ENCODE measurements at regions not wholly inside any gene's neighbourhood (a gene's known extent, or its start where the extent isn't known, plus 50 kb on each side); places are given as distances from the start of the nearest gene placed in this dataset.

DNA sequence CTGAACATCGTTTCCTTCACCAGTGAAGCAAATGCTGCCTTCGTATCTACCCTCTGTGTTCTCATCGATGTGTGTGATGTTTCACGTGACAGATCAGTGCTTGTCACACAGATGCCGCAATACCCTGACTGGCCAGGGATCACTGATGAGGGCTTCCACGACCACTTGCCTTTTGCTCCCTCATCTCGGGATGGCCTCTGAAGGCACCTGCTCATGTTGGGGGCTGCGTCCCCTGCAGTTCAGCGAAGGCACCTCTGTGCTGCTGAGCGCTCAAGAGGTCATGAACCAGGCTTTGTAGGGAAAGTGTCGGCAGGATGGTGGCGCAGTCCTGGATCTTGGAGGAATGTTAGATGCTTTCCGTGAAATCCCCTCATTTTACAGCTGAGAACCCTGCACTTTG, 79.2 kb upstream of the KLF13 start:
- H3K27me3 Mint-ChIP-seq (ENCODE audit: unreplicated experiment) = peaks cover 26% of the 10 kb centered on the region
- TF ChIP-seq, protein P1, sequence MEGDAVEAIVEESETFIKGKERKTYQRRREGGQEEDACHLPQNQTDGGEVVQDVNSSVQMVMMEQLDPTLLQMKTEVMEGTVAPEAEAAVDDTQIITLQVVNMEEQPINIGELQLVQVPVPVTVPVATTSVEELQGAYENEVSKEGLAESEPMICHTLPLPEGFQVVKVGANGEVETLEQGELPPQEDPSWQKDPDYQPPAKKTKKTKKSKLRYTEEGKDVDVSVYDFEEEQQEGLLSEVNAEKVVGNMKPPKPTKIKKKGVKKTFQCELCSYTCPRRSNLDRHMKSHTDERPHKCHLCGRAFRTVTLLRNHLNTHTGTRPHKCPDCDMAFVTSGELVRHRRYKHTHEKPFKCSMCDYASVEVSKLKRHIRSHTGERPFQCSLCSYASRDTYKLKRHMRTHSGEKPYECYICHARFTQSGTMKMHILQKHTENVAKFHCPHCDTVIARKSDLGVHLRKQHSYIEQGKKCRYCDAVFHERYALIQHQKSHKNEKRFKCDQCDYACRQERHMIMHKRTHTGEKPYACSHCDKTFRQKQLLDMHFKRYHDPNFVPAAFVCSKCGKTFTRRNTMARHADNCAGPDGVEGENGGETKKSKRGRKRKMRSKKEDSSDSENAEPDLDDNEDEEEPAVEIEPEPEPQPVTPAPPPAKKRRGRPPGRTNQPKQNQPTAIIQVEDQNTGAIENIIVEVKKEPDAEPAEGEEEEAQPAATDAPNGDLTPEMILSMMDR (IDR thresholded peaks at IDR 0.05) = no peak
- H3K9me3 Mint-ChIP-seq (ENCODE audit: unreplicated experiment) = no peaks in the 10 kb centered on the region
- no peaks in the 10 kb centered on the region for H3K36me3 Mint-ChIP-seq (ENCODE audit: unreplicated experiment)
- no peak for DNase-seq (ENCODE audit: extremely low spot score, unreplicated experiment)
- H3K4me3 Mint-ChIP-seq (ENCODE audit: unreplicated experiment) = no peak overlapping the region
- peaks cover 5% of the 10 kb centered on the region for H3K4me1 Mint-ChIP-seq (ENCODE audit: unreplicated experiment)
- H3K27ac Mint-ChIP-seq (ENCODE audit: unreplicated experiment) = no peak overlapping the region

DNA sequence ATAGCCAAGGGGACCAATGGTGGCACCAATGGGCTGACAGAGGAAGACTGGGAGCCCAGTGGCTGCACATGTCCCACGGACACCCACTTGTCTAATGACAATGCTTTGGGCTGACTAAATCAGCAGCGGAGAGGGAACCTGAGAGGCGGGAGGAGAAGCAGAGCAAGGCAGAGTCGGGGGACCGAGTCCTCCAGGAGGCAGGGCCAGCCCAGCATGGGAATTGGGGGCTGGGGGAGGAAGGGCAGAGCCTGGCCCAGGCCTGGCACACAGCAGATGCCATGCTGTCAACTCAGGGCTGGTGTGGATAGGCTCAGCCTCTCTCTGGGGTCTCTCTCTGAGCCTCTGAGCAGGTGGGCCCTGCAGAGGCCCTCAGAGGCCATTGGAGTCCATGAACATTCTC, 78.4 kb upstream of the KLF13 start:
- no peaks in the 10 kb centered on the region for H3K36me3 Mint-ChIP-seq (ENCODE audit: unreplicated experiment)
- peaks cover 7% of the 10 kb centered on the region for H3K4me1 Mint-ChIP-seq (ENCODE audit: unreplicated experiment)
- DNase-seq (ENCODE audit: extremely low spot score, unreplicated experiment) = no peak
- H3K4me3 Mint-ChIP-seq (ENCODE audit: unreplicated experiment) = no peak overlapping the region
- H3K27ac Mint-ChIP-seq (ENCODE audit: unreplicated experiment) = no peak overlapping the region
- H3K27me3 Mint-ChIP-seq (ENCODE audit: unreplicated experiment) = peaks cover 26% of the 10 kb centered on the region
- TF ChIP-seq, protein P1 (IDR thresholded peaks at IDR 0.05) = no peak
- no peaks in the 10 kb centered on the region for H3K9me3 Mint-ChIP-seq (ENCODE audit: unreplicated experiment)

DNA sequence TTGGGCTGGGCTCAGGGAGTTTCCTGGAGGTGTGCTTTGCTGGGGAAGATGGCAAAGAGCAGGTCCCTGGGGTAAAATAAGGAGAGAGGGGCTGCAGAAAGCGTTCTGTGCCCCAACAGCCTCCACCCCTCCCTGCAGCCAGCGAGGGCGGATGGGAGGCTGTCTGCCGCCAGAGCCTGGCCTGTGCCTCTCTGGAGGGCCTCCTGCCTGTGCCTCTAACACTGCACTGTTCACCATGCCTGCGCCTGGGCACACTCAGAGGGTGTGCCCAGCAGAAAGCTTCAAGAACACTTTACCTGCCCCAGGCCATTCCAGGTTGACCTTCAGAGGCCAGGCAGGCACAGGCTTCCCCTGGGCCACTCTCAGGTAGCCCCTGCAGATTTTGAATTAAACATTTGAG, 77.7 kb upstream of the KLF13 start:
- no peak overlapping the region for H3K27ac Mint-ChIP-seq (ENCODE audit: unreplicated experiment)
- DNase-seq (ENCODE audit: extremely low spot score, unreplicated experiment) = no peak
- no peaks in the 10 kb centered on the region for H3K36me3 Mint-ChIP-seq (ENCODE audit: unreplicated experiment)
- H3K4me1 Mint-ChIP-seq (ENCODE audit: unreplicated experiment) = peaks cover 7% of the 10 kb centered on the region
- H3K9me3 Mint-ChIP-seq (ENCODE audit: unreplicated experiment) = no peaks in the 10 kb centered on the region
- TF ChIP-seq, protein P1 (IDR thresholded peaks at IDR 0.05) = no peak
- H3K27me3 Mint-ChIP-seq (ENCODE audit: unreplicated experiment) = peaks cover 26% of the 10 kb centered on the region
- H3K4me3 Mint-ChIP-seq (ENCODE audit: unreplicated experiment) = no peak overlapping the region

DNA sequence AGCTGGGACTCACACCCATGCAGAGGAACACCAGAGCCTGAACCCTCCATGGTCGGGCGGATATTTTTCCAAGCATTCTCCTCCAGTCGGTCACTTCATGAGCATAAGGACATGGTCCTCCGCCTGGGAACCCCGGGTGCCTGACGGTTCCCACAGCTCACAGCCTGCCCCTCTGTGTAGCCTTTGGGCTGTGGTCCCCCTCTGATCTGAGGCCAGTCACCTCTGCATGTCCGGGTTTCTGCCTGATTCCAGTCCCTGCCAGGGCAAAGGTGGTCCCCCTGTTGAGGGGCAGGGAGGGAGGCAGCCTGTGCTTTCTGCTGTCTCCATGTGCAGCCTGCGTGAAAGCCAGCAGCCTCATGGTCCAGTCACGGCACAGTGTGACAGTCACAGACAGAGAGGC, 76.6 kb upstream of the KLF13 start:
- Mint-ChIP-seq H3K27me3 (ENCODE audit: unreplicated experiment) (peaks cover 26% of the 10 kb centered on the region), H3K36me3 (ENCODE audit: unreplicated experiment) (peaks cover 2% of the 10 kb centered on the region), H3K4me3 (ENCODE audit: unreplicated experiment) (no peak overlapping the region), H3K27ac (ENCODE audit: unreplicated experiment) (no peak overlapping the region), H3K9me3 (ENCODE audit: unreplicated experiment) (peaks cover 3% of the 10 kb centered on the region), H3K4me1 (ENCODE audit: unreplicated experiment) (peaks cover 15% of the 10 kb centered on the region)
- no peak for DNase-seq (ENCODE audit: extremely low spot score, unreplicated experiment)
- TF ChIP-seq, protein P1 (IDR thresholded peaks at IDR 0.05) = no peak

DNA sequence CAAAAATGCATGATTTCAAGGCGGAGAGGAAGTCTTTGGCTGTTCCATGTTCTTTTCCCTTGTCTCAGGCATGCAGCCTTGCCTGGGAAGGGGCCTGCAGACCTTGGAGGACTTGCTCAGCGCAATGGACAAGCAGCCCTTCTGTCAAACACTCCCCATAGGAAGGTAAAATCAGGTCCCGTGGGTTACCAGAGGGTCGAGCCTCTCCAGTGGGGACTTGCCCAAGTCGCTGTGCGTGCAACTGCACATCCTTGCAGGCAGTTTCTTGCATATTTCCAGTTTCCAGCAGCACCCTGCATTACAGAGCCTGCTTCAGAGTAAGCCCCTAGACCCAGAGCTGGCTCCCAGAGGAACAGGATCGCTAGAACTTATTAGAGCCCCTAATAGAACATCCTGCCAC, 75.5 kb upstream of the KLF13 start:
- peaks cover 25% of the 10 kb centered on the region for H3K4me1 Mint-ChIP-seq (ENCODE audit: unreplicated experiment)
- H3K36me3 Mint-ChIP-seq (ENCODE audit: unreplicated experiment) = peaks cover 2% of the 10 kb centered on the region
- no peak overlapping the region for H3K27ac Mint-ChIP-seq (ENCODE audit: unreplicated experiment)
- DNase-seq (ENCODE audit: extremely low spot score, unreplicated experiment) = no peak
- H3K4me3 Mint-ChIP-seq (ENCODE audit: unreplicated experiment) = no peak overlapping the region
- TF ChIP-seq, protein P1 (IDR thresholded peaks at IDR 0.05) = no peak
- peaks cover 3% of the 10 kb centered on the region for H3K9me3 Mint-ChIP-seq (ENCODE audit: unreplicated experiment)
- peaks cover 26% of the 10 kb centered on the region for H3K27me3 Mint-ChIP-seq (ENCODE audit: unreplicated experiment)
